KG1 (cell line): ENCODE measurements at regions not wholly inside any gene's neighbourhood (a gene's known extent, or its start where the extent isn't known, plus 50 kb on each side); places are given as distances from the start of the nearest gene placed in this dataset.

Experiments
- DNase-seq: peaks from one replicate; lab custom pipeline; 2025; lab: John Stamatoyannopoulos, UW

DNA sequence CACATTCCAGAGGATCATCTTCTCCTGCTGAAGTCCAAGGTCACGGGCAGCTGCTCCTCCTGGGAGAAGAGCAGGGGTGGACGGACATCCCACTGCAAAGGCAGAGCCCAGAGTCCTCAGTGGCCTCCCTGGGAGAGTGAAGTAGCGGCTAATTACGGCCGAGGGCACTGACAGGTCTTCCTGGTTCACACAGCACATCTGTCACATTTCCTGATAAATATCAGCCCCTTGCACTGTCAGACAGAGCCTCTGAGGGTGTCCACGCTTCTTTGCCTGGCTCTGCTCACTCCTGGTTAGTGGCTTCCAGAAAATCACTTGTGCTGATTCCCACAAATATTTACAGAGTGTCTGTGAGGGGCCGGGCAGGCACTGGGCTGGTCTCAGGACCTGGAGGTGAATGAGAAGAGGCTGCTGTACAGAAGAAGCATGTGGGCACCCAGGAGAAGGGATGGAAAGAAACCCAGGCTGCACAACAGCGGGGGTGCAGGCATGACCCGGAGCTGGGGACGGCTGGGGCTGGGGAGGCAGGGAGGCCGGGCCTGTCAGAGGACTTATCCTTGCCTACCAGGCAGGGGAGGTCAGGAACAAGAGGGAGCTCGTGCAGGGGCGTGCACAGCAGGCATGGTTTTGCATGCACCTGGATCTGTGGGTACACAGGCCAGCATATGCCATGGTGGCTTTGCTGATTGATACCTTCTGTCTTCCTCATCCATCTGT lies 258.2 kb upstream of the TNRC6C start:
- no peak for DNase-seq

GRCh38 chr17:77701996-77702395 lies 256.5 kb upstream of the TNRC6C start:
- no peak for DNase-seq

DNA sequence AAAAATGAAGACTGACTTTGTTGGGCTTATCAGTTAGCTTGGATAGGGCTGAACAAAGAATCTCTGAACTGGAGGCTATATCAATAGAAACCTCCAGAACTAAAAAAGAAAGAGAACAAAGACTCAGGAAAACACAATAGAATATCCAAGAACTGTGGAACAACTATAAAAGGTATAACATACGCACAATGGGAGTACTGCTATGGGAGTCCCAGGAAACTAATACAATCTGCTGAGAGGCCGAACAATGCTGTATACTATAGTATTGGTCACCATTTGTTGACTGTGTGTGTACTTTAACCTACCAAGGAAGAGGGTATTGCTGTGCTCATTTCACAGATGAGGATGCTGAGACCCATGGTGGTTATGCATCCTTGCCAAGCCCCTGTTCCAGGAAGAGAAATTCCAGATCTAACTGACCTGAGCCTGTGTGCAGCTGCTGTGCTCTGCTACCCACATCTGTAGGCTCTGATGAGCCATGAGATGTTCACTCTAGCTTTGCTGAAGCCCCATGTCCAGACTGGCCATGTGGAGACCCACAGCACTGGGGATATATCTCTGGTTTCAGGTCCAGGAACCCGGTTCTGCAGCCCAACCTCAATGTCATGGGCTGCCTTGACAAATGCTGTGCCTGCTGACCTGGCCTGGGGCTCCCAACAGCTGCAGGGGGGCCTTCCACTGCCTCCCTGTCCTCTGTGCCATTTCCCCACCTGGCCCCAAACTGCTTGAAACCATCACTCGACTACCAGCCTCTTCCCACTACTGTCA lies 254.3 kb upstream of the TNRC6C start:
- DNase-seq = no peak

GRCh38 chr17:77706938-77707337 lies 251.6 kb upstream of the TNRC6C start:
- DNase-seq = no peak

DNA sequence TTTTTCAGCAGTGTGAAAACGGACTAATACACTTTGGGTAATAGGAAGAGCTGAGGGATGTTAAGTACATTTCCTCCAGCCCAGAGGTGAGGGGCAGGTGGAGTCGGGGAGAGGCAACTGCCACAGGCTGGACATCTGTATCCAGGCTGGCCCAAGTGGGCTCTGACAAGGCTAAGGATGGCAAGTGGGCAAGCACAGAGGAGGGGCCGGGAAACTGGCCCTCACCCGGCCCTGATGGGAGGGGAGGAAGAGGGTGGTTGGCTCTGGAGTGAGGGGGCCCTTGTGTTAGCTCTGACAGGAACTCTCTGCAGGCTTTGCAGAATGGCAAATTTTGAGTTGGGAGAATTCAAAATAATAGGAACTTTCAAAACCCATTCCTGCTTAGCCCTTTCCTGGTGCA lies 251.0 kb upstream of the TNRC6C start:
- no peak for DNase-seq

- DNase-seq = no peak
Observed at GRCh38 chr17:77708049-77708448, 250.5 kb upstream of the TNRC6C start.

- no peak for DNase-seq
Observed at GRCh38 chr17:77708936-77709335, 249.6 kb upstream of the TNRC6C start.

DNA sequence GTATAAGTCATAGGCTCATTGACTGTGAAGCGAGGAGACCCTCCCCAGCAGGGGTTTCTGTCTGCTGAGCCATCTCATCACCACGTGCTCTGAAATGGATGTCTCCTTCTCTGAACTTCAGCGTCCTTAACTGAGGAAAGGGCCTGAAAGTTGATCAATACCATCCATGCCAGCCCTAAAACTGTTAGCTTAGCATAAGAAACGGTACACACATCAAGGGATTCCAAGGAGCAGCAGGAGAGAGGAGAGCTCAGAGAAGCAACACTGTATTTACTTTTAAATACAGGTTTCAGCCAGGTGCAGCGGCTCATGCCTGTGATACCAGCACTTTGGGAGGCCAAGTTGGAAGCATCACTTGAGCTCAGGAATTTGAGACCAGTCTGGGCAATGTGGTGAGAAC lies 248.9 kb upstream of the TNRC6C start:
- no peak for DNase-seq

GRCh38 chr17:77712578-77712977 lies 245.9 kb upstream of the TNRC6C start:
- DNase-seq = no peak

GRCh38 chr17:77716289-77716926 lies 242.1 kb upstream of the TNRC6C start:
- no peak for DNase-seq

GRCh38 chr17:77717941-77718668 lies 240.4 kb upstream of the TNRC6C start:
- DNase-seq = no peak

DNA sequence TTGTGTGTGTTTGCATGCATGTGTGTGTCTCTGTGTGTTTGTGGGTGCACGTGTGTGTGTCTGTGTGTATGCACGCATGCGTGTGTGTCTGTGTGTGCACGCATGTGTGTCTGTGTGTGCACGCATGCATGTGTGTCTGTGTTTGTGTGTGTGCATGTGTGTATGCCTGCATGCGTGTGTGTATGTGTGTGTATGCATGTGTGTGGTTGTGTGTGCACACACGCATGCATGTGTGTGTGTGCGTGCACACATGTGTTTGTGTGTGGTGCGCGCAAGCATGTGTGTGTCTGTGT lies 239.9 kb upstream of the TNRC6C start:
- DNase-seq = no peak

- no peak for DNase-seq
Observed at GRCh38 chr17:77719806-77720205, 238.7 kb upstream of the TNRC6C start.

DNA sequence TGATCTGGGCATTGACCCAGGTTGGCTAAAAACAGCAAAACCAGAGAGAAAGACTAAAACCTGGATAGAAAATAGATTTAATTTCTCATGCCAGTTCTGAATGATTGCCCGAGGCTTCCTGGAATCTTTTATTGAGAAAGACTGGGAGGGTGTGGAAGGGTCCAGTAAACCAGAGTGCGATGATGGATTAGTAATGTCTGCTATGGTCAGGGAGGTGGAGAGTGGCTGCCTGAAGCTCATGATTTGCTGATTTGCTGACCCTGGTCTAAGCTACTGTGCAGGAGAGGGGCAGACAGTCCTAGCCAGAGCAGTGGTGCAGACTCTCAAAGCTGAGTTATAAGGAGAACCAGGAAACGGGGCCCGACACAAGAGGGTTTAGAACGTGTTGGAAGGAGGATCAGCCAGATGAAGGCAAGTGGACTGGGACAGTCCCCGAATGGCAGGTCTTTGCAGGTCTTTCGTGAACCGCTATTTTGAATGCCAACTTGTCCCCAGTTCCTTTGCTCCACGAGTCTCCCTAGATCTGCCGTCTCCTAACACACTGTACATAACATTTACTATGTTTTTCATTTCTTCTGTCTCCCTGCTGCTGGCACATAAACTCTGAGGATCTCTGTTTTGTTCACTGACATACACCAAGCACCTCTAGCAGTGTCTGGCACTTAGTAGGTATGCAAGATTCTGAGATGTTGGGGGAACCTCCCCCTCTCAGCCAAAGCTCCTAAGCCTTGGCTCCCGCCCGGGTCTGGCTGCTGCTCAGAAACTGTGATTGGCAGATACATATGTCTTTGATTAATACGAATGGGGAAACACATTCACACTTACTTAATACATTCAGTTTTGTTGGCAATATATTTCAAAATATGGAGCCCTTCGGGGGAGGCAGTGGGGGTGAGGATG lies 237.3 kb upstream of the TNRC6C start:
- DNase-seq = no peak

DNA sequence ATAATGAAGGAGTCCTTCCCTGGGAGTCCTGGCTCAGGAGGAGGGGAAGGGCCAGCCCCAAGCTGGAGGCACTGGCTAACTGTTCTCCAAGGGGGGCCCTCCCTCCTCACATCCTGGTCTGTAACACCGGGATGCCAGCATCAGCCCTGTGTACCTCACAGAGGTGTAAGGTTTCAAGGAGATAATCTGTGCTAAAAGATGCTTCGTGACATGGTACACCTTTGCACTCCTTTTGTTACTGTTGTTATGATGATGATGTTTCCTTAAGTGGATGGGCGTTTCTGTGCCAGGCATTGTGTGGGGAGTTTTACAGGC lies 236.7 kb upstream of the TNRC6C start:
- no peak for DNase-seq

DNA sequence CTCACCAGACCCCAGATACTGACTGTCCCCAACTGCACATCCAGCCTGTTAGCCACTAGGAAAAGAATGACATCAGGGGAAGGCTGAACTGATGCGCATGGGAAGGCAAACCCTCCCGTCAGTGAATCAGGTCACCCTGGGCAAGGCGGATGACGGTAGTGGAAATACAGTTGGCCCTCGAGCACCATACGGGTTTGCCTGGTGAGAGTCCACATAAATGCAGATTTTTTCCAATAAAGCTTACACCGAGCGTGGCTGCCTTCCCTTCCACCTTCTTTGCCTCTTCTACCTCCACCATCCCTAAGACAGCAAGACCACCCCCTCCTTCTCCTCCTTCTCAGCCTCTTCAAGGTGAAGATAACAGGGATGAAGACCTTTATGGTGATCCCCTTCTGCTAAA lies 236.1 kb upstream of the TNRC6C start:
- no peak for DNase-seq

- DNase-seq = no peak
Observed at GRCh38 chr17:77723071-77723908, 235.2 kb upstream of the TNRC6C start.

DNA sequence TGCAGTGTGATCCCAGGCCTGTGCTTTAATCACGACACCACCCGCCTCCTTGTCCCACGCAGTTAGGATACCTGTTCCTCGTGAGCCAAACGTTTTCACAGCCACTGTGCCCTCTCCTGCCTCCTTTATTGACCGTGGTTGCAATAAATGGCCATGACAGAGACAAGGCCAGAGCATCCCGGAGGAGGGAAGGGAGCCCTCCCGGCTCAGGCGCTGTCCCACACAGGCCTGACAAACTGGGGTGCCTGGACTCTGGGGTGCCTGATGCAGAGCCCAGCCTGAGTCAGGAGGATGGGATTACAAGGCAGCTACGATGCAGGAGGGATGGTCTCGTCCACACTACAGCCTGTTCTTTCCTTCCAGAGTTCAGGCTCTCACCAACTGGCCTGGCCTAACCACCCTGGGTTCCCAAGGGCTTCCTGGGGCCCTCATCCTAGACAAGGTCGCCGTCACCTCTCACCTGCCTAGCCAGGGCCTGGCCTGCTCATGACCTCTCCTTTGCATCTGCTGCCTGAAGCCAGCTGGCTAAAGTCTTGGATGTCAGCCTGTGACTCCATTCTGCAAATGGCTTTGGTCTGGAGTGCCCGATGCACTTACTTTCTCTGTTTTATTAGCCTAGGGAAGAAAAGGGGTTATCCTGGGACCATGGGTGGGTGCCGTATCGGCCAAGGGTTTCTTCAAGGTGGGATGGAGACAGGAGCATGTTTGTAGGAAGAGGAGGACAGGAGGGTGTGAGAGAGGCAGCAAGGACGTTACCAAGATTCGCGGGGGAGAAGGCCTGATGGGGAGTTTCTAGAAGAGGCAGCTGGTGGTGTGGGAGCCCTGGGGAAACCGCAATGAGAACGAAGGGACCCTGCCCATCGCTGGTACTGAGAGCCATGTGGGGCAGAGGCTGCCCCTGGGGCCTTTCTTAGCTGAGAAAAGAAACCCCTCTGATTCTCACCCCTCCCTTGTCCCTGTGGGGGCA lies 234.3 kb upstream of the TNRC6C start:
- DNase-seq = no peak

- DNase-seq = no peak
Observed at GRCh38 chr17:77724876-77725615, 233.5 kb upstream of the TNRC6C start.
